Glomerular visceral epithelial cell (primary cell): ENCODE measurements at regions not wholly inside any gene's neighbourhood (a gene's known extent, or its start where the extent isn't known, plus 50 kb on each side); places are given as distances from the start of the nearest gene placed in this dataset.
A peak's percentile ranks its signal among the peaks of the same experiment; 100 is the strongest.

Experiments
- DNase-seq: peaks from one replicate; pipeline ENCODE4 v3.0.0-alpha.2; 2016; ENCODE audit errors: extremely low spot score

- DNase-seq: no peak
These were observed 125.2 kb upstream of the PIK3C3 start for GRCh38 chr18:41829647-41830516.

GRCh38 chr18:41828137-41828536 is 126.9 kb upstream of the PIK3C3 start:
- DNase-seq: no peak

- no peak for DNase-seq
These were observed 134.2 kb upstream of the PIK3C3 start for GRCh38 chr18:41820784-41821183.

- no peak for DNase-seq
These were observed 136.4 kb upstream of the PIK3C3 start for GRCh38 chr18:41818381-41819355.

GRCh38 chr18:41814651-41815050 is 140.4 kb upstream of the PIK3C3 start:
- DNase-seq: no peak

- DNase-seq: no peak
These were observed 145.4 kb upstream of the PIK3C3 start for GRCh38 chr18:41809652-41810051.

- no peak for DNase-seq
These were observed 149.7 kb upstream of the PIK3C3 start for GRCh38 chr18:41805341-41805740.

GRCh38 chr18:41798879-41799278 is 156.2 kb upstream of the PIK3C3 start:
- DNase-seq: no peak

- DNase-seq: peak; percentile 21
These were observed 164.3 kb upstream of the PIK3C3 start for GRCh38 chr18:41790687-41791086.

- DNase-seq: no peak
These were observed 166.0 kb upstream of the PIK3C3 start for GRCh38 chr18:41789001-41789400.

GRCh38 chr18:41783879-41784278 is 171.2 kb upstream of the PIK3C3 start:
- DNase-seq: no peak

GRCh38 chr18:41783065-41783818 is 171.8 kb upstream of the PIK3C3 start:
- no peak for DNase-seq

GRCh38 chr18:41771973-41772372 is 183.1 kb upstream of the PIK3C3 start:
- no peak for DNase-seq

- DNase-seq: no peak
These were observed 185.8 kb upstream of the PIK3C3 start for GRCh38 chr18:41769265-41769664.

- DNase-seq: no peak
These were observed 186.6 kb upstream of the PIK3C3 start for GRCh38 chr18:41768467-41768866.

GRCh38 chr18:41767960-41768359 is 187.1 kb upstream of the PIK3C3 start:
- DNase-seq: peak; percentile 31

- DNase-seq: no peak
These were observed 189.6 kb upstream of the PIK3C3 start for GRCh38 chr18:41765460-41765859.

- no peak for DNase-seq
These were observed 191.7 kb upstream of the PIK3C3 start for GRCh38 chr18:41763361-41763760.

GRCh38 chr18:41761333-41762018 is 193.6 kb upstream of the PIK3C3 start:
- DNase-seq: peak; percentile 55

GRCh38 chr18:41758534-41758933 is 196.5 kb upstream of the PIK3C3 start:
- no peak for DNase-seq

GRCh38 chr18:41756141-41756540 is 198.9 kb upstream of the PIK3C3 start:
- DNase-seq: no peak
